MM.1S (cell line): ENCODE measurements at regions not wholly inside any gene's neighbourhood (a gene's known extent, or its start where the extent isn't known, plus 50 kb on each side); places are given as distances from the start of the nearest gene placed in this dataset.
"Not testable (repeated sequence)": the region's sequence is repeated elsewhere in the genome, so short reads cannot be mapped to it uniquely, and the experiment has no call there.

ENCODE experiments used
- DNase-seq: peaks from one replicate; pipeline ENCODE4 v3.0.0-alpha.2; 2015
- H2AFZ ChIP-seq: fragments of 300-600 bp; sonication (generic); 2 replicates; pipeline ENCODE4 v1.6.0; 2016; ENCODE audit warnings: antibody characterized with exemption, low read length
- H3F3A ChIP-seq: fragments of 300-600 bp; sonication (generic); 2 replicates; pipeline ENCODE4 v1.6.1; 2016; ENCODE audit warnings: mild to moderate bottlenecking, antibody characterized with exemption, low read length, moderate library complexity, mixed read lengths; ENCODE audit not compliant: insufficient read depth
- H3K27ac ChIP-seq: fragments of 300-600 bp; sonication (generic); 2 replicates; pipeline ENCODE4 v1.5.1; 2016; ENCODE audit warnings: mild to moderate bottlenecking, low read length
- H3K27me3 ChIP-seq: fragments of 300-600 bp; sonication (generic); replicated peaks from 2 replicates; pipeline ENCODE4 v1.6.0; 2016; ENCODE audit warnings: low read length; ENCODE audit not compliant: insufficient read depth
- H3K36me3 ChIP-seq: fragments of 300-600 bp; sonication (generic); replicated peaks from 2 replicates; pipeline ENCODE4 v1.6.1; 2016; ENCODE audit warnings: mild to moderate bottlenecking, low read length, mixed read lengths; ENCODE audit not compliant: insufficient read depth
- H3K4me1 ChIP-seq: fragments of 300-600 bp; sonication (generic); 2 replicates; pipeline ENCODE4 v1.6.1; 2016; ENCODE audit warnings: low read length, mixed read lengths
- H3K4me2 ChIP-seq: fragments of 300-600 bp; sonication (generic); 2 replicates; pipeline ENCODE4 v1.6.0; 2016; ENCODE audit warnings: low read depth, low read length
- H3K4me3 ChIP-seq: fragments of 300-600 bp; sonication (generic); 2 replicates; pipeline ENCODE4 v1.5.1; 2016; ENCODE audit warnings: low read length, mixed read lengths
- H3K79me2 ChIP-seq: fragments of 300-600 bp; sonication (generic); 2 replicates; pipeline ENCODE4 v1.6.1; 2016; ENCODE audit warnings: mixed run types, low read length, mixed read lengths
- H3K9ac ChIP-seq: fragments of 300-600 bp; sonication (generic); 2 replicates; pipeline ENCODE4 v1.6.1; 2016; ENCODE audit warnings: low read length, mixed read lengths
- H3K9me2 ChIP-seq: fragments of 300-600 bp; sonication (generic); replicated peaks from 2 replicates; pipeline ENCODE4 v1.6.1; 2016; ENCODE audit warnings: mild to moderate bottlenecking, low read length, mixed read lengths; ENCODE audit not compliant: insufficient read depth
- H3K9me3 ChIP-seq: fragments of 300-600 bp; sonication (generic); replicated peaks from 2 replicates; pipeline ENCODE4 v1.6.1; 2016; ENCODE audit warnings: mild to moderate bottlenecking, low read length, mixed read lengths; ENCODE audit not compliant: insufficient read depth
- H4K20me1 ChIP-seq: fragments of 300-600 bp; sonication (generic); 2 replicates; pipeline ENCODE4 v1.6.1; 2016; ENCODE audit warnings: mild to moderate bottlenecking, low read length, moderate library complexity, mixed read lengths; ENCODE audit not compliant: insufficient read depth

DNA sequence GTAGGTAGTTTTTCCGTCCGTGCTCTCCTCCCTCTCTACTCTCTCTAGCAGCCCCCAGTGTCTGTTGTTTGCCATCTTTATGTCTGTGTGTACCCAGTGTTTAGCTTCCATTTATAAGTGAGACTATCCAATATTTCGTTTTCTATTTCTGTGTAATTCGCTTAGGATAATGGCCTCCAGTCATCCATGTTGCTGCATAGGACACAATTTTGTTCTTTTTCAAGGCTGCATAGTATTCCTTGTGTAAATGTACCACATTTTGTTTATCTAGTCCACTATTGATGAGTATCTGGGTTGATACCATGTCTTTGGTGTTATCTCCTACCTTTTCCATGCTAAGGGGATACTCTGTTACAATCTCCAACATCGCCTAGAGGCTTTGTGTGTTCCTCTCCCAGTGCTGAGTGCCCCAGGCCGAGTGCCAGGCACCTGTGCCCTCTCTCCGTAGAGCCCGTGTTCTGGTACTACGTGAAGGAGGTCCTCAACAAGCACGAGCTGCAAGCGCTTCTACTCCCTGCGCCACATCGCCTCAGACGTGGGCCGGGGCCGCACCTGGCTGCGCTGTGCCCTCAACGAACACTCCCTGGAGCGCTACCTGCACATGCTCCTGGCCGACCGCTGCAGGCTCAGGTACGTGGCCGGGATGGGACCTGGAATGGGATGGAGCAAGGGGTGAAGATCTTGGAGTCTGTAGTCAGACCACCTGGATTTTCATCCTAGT is 51.0 kb downstream of the NPIPB11 start:
- not testable (repeated sequence) for H3K4me2 ChIP-seq, H3K9me2 ChIP-seq, H3F3A ChIP-seq, H3K79me2 ChIP-seq, H3K4me1 ChIP-seq, H3K27me3 ChIP-seq, H3K4me3 ChIP-seq, H3K9me3 ChIP-seq, H3K9ac ChIP-seq, H4K20me1 ChIP-seq, H2AFZ ChIP-seq, H3K27ac ChIP-seq, DNase-seq, H3K36me3 ChIP-seq

DNA sequence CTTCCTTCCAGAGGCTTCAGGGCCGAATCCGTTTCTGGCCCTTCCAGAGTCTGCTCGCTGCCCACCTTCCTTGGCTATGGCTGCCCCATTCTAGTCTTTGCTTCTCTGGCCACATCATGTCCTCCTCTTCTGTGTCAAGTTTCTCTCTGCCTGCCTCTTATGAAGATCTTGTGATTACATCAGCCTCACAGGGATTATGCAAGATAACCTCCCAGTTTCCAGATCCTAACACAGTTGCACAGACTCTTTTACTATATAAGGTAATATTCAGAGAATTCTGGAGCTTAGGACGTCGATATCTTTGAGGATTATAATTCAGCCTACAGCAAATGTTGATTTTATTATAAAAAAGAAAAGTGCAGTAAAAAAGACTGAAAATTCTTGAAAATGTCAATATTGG is 52.1 kb downstream of the NPIPB11 start:
- H3K9ac ChIP-seq, DNase-seq, H3K27me3 ChIP-seq, H3F3A ChIP-seq, H2AFZ ChIP-seq, H3K9me3 ChIP-seq, H3K4me1 ChIP-seq, H3K36me3 ChIP-seq, H4K20me1 ChIP-seq, H3K4me3 ChIP-seq, H3K79me2 ChIP-seq, H3K4me2 ChIP-seq, H3K9me2 ChIP-seq, H3K27ac ChIP-seq: not testable (repeated sequence)

- not testable (repeated sequence) for H3K4me2 ChIP-seq, H3K27me3 ChIP-seq, H3K79me2 ChIP-seq, H4K20me1 ChIP-seq, H3F3A ChIP-seq, H3K9me2 ChIP-seq, H2AFZ ChIP-seq, DNase-seq, H3K27ac ChIP-seq, H3K4me3 ChIP-seq, H3K9ac ChIP-seq, H3K36me3 ChIP-seq, H3K9me3 ChIP-seq, H3K4me1 ChIP-seq
These were observed 53.9 kb downstream of the NPIPB11 start for GRCh38 chr16:29352617-29352999.

- H3K9ac ChIP-seq, DNase-seq, H3K4me2 ChIP-seq, H3K4me1 ChIP-seq, H3K4me3 ChIP-seq, H4K20me1 ChIP-seq, H3K27me3 ChIP-seq, H3K9me2 ChIP-seq, H3F3A ChIP-seq, H3K79me2 ChIP-seq, H3K27ac ChIP-seq, H3K9me3 ChIP-seq, H2AFZ ChIP-seq, H3K36me3 ChIP-seq: not testable (repeated sequence)
These were observed 54.4 kb downstream of the NPIPB11 start for GRCh38 chr16:29351970-29352616.

- not testable (repeated sequence) for H3K9me3 ChIP-seq, H3K36me3 ChIP-seq, DNase-seq, H3K9me2 ChIP-seq, H3K79me2 ChIP-seq, H2AFZ ChIP-seq, H3F3A ChIP-seq, H3K27ac ChIP-seq, H3K4me2 ChIP-seq, H3K4me3 ChIP-seq, H3K27me3 ChIP-seq, H3K9ac ChIP-seq, H3K4me1 ChIP-seq, H4K20me1 ChIP-seq
These were observed 55.1 kb downstream of the NPIPB11 start for GRCh38 chr16:29351271-29351969.

DNA sequence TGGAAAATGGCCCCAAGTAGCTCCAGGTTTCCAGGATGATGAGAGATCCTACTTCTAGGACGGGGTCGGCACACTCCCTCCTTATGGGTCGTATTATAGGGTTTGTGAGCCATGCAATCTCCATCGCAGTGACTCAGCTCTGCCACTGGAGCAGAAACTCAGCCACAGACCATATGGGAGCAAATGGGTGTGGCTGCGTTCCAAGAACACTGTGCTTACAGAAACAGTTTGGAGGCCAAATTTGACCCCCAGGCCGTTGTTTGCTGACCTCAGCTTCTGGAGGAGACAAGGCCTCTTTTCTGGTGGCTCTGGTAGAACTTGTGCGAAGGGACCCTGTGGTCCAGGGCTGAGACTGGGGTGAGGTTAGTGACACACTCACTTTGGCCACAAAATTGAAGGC is 56.5 kb downstream of the NPIPB11 start:
- not testable (repeated sequence) for H3K4me3 ChIP-seq, H3K4me1 ChIP-seq, H4K20me1 ChIP-seq, H3K27ac ChIP-seq, H2AFZ ChIP-seq, DNase-seq, H3K36me3 ChIP-seq, H3K27me3 ChIP-seq, H3F3A ChIP-seq, H3K9me2 ChIP-seq, H3K9ac ChIP-seq, H3K4me2 ChIP-seq, H3K79me2 ChIP-seq, H3K9me3 ChIP-seq

DNA sequence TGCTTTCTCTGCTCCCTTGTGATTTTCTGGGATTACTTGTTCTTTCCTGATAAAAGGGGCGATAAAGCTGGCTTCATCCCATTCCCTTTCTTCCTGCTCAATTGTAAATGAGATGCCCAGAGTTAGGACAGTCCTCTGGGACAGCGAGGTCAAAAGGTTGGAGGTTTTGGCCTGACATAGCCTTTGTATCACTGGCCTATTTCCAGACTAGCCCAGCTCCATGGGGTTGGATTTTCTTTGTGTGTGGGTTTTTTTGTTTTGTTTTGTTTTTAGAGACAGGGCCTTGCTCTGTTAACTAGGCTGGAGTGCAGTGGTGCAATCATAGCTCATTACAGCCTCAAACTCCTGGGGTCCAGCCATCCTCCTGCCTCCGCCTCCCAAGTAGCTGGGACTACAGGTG is 57.8 kb downstream of the NPIPB11 start:
- H3K36me3 ChIP-seq, DNase-seq, H3K27ac ChIP-seq, H3K4me3 ChIP-seq, H3K9me2 ChIP-seq, H4K20me1 ChIP-seq, H3K79me2 ChIP-seq, H2AFZ ChIP-seq, H3K27me3 ChIP-seq, H3K9ac ChIP-seq, H3K4me1 ChIP-seq, H3K4me2 ChIP-seq, H3F3A ChIP-seq, H3K9me3 ChIP-seq: not testable (repeated sequence)
